ENCODE measurements at regions not wholly inside any gene's neighbourhood (a gene's known extent, or its start where the extent isn't known, plus 50 kb on each side); places are given as distances from the start of the nearest gene placed in this dataset.

DNA sequence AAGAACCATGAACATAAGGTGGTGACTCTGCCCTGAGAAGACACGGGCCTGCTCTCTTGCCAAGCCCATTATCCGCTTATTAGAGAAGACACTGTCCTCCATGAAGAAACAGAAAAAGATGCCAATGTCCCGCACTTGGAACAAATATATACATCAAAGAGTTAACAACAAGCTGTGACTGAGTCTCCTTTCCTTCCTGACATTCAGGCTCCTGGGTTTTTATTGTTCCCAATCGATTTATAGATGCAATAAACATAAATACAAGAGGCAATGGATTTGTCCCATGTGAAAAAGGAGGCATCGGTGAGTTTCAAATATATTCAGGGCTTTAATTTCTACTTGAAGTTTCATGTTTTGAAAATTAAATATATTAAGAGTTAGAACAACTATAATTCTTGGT lies 169.2 kb upstream of the CPEB2 start:
- no peak overlapping the region for H3K27ac ChIP-seq
- 40% methylated on average over 5 of the region's 5 CpGs for WGBS
- DNase-seq (ENCODE audit: low spot score): no peak
- TF ChIP-seq POLR2AphosphoS5 (IDR thresholded peaks at IDR 0.05) (no peak), POLR2A (IDR thresholded peaks at IDR 0.05) (no peak)
- TF ChIP-seq, protein P1, sequence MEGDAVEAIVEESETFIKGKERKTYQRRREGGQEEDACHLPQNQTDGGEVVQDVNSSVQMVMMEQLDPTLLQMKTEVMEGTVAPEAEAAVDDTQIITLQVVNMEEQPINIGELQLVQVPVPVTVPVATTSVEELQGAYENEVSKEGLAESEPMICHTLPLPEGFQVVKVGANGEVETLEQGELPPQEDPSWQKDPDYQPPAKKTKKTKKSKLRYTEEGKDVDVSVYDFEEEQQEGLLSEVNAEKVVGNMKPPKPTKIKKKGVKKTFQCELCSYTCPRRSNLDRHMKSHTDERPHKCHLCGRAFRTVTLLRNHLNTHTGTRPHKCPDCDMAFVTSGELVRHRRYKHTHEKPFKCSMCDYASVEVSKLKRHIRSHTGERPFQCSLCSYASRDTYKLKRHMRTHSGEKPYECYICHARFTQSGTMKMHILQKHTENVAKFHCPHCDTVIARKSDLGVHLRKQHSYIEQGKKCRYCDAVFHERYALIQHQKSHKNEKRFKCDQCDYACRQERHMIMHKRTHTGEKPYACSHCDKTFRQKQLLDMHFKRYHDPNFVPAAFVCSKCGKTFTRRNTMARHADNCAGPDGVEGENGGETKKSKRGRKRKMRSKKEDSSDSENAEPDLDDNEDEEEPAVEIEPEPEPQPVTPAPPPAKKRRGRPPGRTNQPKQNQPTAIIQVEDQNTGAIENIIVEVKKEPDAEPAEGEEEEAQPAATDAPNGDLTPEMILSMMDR (IDR thresholded peaks at IDR 0.05): no peak
- H3K4me1 ChIP-seq (replicated peaks): peaks cover 3% of the 10 kb centered on the region
- H3K9me3 ChIP-seq: no peaks in the 10 kb centered on the region
- intact Hi-C loops (cut with DNase I): no loop called here
- no peak overlapping the region for H3K4me3 ChIP-seq
- no peaks in the 10 kb centered on the region for H3K36me3 ChIP-seq
- no peaks in the 10 kb centered on the region for H3K27me3 ChIP-seq (replicated peaks; ENCODE audit: insufficient read depth)

DNA sequence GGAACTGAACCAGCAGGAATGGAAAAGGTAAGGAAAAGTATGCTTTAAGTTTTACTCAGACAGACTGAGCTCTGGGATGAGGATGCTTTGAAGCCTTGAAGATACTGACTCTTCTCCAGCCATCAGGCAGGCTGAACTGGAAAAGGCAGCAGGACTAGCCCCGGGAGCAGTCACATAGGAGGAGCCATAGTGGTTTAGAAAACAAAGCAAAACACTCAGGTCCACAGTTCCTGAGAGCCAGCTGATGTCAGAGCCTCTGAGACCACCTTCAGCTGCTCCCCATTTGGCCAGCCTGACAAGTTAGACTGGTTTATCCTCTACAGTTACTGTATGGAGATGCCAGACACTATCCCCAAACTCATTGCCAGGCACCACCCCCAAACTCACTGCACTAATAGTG lies 167.9 kb upstream of the CPEB2 start:
- H3K27ac ChIP-seq: no peak overlapping the region
- TF ChIP-seq POLR2AphosphoS5 (IDR thresholded peaks at IDR 0.05) (no peak), POLR2A (IDR thresholded peaks at IDR 0.05) (no peak)
- TF ChIP-seq, protein P1 (IDR thresholded peaks at IDR 0.05): no peak

DNA sequence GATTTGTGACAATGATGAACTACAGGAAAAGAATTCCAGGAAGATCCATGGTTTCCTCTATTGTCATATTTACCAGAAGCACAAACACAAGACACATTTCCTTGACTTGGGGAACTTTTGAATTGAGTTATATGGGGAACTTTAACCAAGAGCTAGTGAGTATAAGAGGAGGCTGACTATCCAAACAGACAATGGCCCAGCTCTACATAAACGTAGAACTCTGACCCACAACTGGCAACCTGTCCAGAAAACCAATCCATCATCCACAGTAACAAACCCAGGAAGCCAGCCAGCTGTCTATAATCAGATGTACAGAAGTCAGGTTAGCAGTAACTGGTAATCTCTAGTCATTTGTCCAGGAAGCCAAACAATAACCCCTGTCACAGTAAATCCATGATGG lies 167.0 kb upstream of the CPEB2 start:
- TF ChIP-seq POLR2AphosphoS5 (IDR thresholded peaks at IDR 0.05) (no peak), POLR2A (IDR thresholded peaks at IDR 0.05) (no peak)
- TF ChIP-seq, protein P1 (IDR thresholded peaks at IDR 0.05): no peak

More for the DNA sequence above, 167.9 kb upstream of the CPEB2 start:
- DNase-seq (ENCODE audit: low spot score): no peak
- intact Hi-C loops (cut with DNase I): no loop called here
- Histone ChIP-seq H3K36me3 (no peaks in the 10 kb centered on the region), H3K9me3 (no peaks in the 10 kb centered on the region), H3K4me1 (replicated peaks) (peaks cover 3% of the 10 kb centered on the region), H3K4me3 (no peak overlapping the region), H3K27me3 (replicated peaks; ENCODE audit: insufficient read depth) (no peaks in the 10 kb centered on the region)
- 52% methylated on average over 1 of the region's 1 CpG for WGBS

DNA sequence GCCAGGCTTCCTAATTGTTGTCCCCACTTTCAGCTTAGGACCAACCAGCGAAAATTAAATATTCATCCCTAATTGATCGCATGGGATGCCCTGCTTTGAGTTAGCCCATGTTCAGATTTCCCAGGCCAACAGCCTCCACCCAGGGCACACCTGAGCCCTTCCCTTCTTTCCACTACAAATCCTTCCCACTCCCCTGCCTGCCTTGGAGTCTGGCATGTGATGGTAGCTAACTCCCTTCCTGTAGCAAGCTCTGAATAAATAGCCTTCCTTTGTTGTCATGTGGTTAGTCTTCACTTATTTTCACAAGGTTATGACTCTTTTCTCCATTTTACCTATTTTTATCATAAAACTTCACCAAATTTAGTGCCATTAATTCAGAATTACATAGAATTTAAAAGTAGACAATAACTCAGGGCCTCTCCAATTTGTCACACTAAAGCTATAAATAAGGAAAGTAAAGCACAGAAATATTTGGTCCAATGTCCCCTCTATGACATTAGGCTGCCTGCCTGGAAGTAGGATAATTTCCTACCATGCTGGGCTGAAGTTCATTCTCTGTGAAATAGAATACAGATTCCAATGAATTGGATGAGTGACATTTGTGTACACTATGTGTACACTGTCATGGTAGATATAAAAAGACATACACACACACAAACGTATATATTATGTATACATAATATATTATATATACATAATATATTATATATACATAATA lies 166.4 kb upstream of the CPEB2 start:
- no peaks in the 10 kb centered on the region for H3K36me3 ChIP-seq
- TF ChIP-seq, protein P1 (IDR thresholded peaks at IDR 0.05): no peak
- TF ChIP-seq POLR2AphosphoS5 (IDR thresholded peaks at IDR 0.05) (no peak), POLR2A (IDR thresholded peaks at IDR 0.05) (no peak)
- WGBS: 95% methylated on average over 3 of the region's 3 CpGs

More for the DNA sequence above, 167.0 kb upstream of the CPEB2 start:
- Histone ChIP-seq H3K4me1 (replicated peaks) (peaks cover 3% of the 10 kb centered on the region), H3K27me3 (replicated peaks; ENCODE audit: insufficient read depth) (no peaks in the 10 kb centered on the region), H3K4me3 (no peak overlapping the region), H3K27ac (no peak overlapping the region), H3K36me3 (no peaks in the 10 kb centered on the region), H3K9me3 (no peaks in the 10 kb centered on the region)
- WGBS: 47% methylated on average over 1 of the region's 1 CpG
- intact Hi-C loops (cut with DNase I): no loop called here
- no peak for DNase-seq (ENCODE audit: low spot score)

DNA sequence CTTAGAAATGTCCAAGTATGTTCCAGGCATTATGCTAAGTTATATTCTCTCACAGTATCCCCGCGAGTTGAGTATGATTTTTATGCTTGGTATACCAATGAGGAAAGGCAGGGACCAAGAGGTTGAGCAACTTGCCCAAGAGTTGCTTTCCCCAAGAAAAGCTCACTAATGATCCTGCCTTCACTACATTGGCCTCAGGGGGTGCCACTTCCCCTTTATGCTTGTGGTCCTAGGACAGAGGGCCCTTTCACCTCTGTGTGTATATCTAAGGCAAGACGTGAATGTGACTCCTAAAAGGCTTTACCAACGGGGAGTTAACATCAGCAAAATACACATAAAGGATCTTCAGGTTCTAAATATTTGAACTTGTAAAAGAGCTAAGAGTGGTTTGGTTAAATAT lies 164.4 kb upstream of the CPEB2 start:
- intact Hi-C loops (cut with DNase I): no loop called here
- 60% methylated on average over 4 of the region's 4 CpGs for WGBS
- Histone ChIP-seq H3K4me1 (replicated peaks) (peaks cover 2% of the 10 kb centered on the region), H3K27ac (no peak overlapping the region), H3K36me3 (no peaks in the 10 kb centered on the region), H3K27me3 (replicated peaks; ENCODE audit: insufficient read depth) (no peaks in the 10 kb centered on the region), H3K9me3 (no peaks in the 10 kb centered on the region), H3K4me3 (no peak overlapping the region)
- TF ChIP-seq, protein P1 (IDR thresholded peaks at IDR 0.05): no peak
- no peak for TF ChIP-seq POLR2A (IDR thresholded peaks at IDR 0.05)
- TF ChIP-seq POLR2AphosphoS5 (IDR thresholded peaks at IDR 0.05): peak; percentile 27
- no peak for DNase-seq (ENCODE audit: low spot score)

More for the DNA sequence above, 166.4 kb upstream of the CPEB2 start:
- Histone ChIP-seq H3K4me1 (replicated peaks) (peaks cover 3% of the 10 kb centered on the region), H3K9me3 (no peaks in the 10 kb centered on the region), H3K27ac (no peak overlapping the region), H3K27me3 (replicated peaks; ENCODE audit: insufficient read depth) (no peaks in the 10 kb centered on the region), H3K4me3 (no peak overlapping the region)
- intact Hi-C loops (cut with DNase I): no loop called here
- no peak for DNase-seq (ENCODE audit: low spot score)
